ENCODE measurements at regions not wholly inside any gene's neighbourhood (a gene's known extent, or its start where the extent isn't known, plus 50 kb on each side); places are given as distances from the start of the nearest gene placed in this dataset.
A peak's percentile ranks its signal among the peaks of the same experiment; 100 is the strongest.

DNA sequence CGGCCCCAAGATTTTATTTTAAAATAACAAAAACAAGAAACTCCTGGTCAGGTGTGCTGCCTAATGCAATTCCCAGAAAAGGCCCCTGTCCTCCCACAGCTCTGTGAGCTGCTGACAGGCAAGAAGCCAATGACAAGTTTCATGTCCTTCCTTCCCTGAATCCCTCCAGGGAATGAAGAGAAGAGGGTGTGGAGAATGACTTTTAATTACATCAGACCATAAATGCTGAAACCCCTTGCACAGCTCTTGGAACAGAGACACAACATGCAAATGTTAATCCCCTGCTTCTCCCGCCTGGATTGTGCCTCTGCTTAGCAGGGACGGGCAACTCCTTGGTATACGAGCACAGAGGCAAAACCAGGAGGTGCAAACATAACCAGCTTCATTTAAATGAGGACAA is 228.1 kb upstream of the CAMK1G start:
- no peak for DNase-seq

DNA sequence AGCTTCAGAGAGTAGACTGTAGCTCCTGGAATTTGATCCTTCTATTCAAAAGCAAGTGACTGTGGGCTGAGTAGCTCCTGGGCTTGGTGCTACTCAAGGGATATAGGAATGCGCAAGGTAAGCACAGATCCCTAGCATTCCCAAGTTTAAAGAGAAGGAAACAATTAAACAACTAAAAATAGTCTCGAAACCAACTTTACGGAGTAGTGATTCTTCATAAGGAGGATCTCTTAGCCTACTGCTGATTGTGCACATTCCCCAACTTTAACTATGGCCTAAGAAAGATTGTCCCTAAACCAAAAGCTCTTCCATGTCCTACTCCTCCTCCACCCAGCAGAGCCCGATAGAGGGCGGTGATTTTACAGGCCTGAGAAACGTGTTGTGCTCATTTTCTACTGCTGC is 226.5 kb upstream of the CAMK1G start:
- DNase-seq = no peak

DNA sequence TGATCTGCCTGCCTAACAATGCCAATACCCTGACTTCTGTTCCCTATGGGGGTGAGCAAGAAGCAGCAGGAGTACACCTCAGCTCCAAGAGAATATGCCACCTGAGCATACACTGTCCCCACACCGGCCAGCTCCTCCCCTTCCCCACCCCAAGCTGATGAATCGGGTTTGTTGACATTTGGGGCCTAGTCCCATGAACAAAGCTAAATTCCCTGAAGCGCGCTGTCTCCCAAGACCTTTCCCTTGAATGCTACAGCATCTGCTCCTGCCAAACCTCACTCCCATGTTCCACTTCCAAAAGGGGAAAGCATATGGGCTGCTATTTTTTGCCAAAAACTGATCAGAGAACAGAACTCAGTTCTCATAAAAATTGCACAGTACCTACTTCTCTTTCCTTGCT is 220.4 kb upstream of the CAMK1G start:
- peak in 1 of 56 donors; percentile 2 for DNase-seq

DNA sequence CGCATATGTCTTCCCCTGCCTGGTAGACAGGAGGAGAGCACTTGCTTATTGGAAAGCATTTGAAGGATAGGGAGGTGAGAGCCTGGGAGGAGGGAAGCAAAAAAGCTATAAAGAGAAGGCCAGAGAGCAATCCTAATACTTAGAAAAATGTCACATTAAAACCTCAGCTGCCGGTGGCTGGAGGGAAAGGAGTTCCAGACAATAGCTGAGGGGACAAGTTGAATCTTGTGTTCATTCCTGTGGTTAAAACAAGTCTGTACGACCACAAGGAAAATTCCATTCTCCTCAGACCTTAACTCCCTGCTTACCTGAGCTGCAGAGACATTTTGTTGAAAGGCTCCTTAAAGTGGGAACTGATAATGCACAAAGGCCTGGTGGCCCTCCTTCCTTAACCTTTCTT is 218.8 kb upstream of the CAMK1G start:
- DNase-seq = no peak

DNA sequence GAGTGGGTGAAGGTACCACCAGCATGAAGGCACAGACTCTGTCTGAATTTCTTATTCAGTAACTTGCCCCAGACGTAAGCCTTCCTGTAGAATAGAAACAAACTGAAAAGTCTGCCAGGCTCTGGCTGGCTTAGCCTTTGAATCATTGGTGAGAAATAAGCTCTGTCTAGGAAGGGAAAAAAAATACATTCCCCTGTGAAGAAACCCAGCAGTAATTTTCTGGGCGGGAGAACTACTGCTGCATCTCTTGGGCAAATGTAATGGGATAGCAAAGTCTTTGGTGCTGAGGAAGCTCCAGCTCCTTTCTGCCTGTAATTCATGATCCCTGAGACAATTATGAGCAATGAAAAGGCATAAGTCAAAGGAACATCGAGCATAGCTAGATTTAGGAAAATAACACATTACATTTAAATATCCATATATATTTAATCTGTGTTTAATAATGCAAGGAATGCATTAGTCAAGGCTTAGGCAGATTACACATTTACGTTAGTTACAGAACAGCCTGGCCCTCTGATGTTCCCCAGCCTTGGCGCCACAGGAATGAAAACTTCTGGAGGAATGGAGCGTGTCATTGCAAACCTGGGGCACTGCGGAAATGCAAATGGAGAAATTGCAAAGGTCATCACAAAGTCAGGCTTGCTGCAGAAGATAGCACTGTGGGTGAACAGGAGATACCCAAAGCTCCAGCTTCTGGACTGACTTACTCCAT is 216.3 kb upstream of the CAMK1G start:
- no peak for DNase-seq

DNA sequence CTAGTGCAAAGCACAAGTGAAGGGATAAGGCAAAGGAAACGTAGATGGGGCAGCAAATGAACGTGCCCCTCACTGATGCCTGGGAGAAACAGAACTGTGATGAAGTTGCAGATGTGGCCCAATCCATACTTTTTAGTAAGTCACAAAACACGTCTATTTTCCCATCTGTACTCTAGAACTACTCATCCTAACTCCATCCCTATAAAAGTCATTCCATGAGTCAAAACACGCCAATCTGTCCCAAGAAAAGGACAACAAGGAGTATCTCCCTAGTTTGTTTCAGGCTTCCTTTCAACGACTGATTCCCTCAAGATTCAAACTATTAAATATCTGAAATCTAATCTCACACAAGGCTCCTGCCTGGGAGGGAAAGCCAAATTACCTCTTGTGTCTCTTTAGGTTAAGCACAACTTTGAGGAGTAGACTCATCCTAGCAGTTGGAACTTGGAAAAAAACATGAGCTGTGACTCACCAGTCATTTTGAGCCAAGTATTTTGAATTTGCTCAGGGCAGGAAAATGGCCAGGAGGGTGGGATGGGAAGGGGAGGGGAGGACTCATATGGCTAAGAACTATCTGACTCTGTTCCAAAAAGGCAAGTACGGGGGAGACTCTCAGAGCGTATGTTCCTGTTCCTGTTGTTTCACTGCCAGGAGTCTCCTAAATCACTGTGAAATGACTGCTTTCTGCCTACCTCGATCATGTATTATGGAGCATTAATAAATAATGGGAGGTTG is 214.5 kb upstream of the CAMK1G start:
- peak in 4 of 56 donors; percentile 4 to 20 (median 12) for DNase-seq

DNA sequence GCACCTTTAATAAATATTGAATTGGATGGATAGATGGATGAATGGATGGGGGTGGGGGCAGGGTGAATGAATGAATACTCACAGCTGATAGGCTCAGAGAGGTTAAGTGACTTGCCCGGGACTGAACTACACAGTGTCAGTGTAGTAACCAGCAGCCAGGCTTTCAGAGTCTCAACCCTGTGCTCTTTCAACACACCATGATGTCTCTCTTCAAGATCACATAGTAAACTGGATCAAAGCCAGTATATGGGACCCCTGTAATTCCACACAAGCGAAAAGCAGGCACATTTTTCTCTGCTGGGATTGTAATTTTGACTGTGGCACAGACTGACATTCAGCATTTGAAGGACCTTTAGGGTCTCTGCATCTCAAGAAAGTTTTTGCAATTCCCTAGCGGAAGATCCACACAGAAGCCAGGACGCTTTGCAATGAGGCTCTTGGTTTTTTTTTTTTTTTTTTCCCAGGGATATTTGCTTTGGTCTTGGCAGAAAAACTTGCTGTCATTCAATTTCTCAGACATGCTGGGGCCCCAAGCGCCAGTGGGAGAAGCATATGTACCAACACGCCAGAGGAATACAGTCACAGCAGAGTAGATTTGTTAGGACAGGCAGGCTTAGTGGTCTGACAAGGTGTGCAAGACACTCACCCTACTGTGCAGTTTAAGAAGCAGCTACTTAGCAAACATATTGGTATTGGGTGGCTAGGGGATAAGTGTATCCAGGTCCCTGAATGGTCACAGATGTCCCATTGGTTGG is 213.1 kb upstream of the CAMK1G start:
- DNase-seq = no peak

DNA sequence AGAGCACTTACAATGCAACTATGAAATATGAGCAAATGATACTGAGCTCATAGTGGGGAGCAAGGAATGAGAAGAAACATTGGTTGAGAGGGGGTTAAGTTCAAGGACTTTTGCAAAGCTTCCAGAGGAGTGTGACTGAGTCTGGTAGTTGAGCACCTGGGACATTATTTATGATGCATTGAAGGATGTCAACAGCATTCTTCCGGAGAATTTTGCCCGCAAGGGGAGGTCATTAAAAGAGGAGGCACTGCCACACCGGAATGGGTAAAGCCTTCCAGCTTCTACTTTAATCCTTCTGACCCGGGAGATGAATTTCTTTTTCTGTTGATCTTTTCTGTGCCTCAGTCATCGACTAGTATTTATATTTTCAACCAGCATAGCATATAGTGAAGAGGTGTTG is 208.4 kb upstream of the CAMK1G start:
- DNase-seq = no peak

DNA sequence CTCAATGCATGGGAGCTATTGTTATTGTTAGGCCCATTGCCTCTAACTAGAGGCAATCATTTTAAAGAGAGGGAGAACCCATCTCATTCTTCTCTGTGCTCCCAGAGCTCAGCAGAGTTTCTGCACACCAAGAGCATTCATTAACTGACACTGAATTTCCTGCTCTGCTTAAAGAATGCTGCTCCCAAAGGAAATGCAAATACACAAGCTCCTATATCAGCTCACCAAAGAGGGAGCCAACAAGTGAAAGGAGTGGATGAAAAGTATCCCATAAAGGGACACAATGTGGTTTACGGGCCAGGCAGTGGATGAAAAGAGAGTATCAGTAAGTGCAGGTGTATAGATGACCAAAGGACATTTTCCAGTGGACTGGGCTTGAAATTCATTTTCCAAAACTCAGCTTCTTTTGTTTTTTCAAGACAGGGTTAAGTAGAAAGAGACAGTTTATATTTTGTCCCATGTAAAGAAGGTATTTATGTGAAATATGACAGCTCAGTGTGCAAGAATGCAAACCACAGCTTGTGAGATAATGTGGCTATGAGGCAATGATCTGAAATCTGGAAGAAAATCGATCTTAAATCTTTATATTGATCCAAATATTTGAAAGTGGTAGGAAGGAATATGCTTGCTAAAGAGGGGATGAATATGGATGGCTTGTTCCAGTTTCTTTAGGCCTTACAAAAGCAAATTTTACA is 207.7 kb upstream of the CAMK1G start:
- no peak for DNase-seq

DNA sequence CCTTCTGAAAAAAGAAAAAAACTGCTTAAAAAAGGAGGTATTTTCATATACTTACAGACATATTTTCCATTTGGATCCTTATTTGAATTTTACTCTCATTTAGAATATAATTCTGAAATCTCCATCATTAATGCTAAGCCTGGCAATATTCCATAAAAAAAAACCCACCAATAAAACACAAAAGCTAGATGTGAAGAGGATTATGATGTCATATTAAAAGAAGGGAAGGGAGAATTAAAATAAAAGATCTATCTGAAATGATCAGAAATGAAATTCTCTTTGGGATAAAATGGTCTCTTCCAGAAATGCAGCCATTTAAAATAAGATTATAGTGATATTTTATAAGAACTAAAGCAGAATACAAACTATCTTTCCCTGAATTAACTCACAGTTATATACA is 206.7 kb upstream of the CAMK1G start:
- DNase-seq = no peak

DNA sequence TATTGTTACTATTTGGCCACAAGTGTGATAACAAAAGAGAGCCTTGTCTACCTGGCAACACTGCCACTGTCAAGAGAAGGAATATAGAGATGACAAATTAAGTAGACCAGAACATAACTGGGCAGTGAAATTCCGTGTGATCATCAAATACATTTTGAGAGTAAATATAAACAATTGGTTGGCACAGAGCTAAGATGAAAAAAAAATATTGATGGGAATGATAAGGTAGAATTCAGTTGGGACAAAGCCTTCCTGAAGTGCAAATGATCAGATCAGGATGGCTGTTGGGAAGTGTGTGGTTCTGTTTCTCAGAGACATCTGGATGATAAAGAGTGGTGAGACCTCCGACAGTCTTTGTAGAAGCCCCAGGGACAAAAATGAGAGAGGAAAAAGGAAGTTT is 205.5 kb upstream of the CAMK1G start:
- DNase-seq = no peak

DNA sequence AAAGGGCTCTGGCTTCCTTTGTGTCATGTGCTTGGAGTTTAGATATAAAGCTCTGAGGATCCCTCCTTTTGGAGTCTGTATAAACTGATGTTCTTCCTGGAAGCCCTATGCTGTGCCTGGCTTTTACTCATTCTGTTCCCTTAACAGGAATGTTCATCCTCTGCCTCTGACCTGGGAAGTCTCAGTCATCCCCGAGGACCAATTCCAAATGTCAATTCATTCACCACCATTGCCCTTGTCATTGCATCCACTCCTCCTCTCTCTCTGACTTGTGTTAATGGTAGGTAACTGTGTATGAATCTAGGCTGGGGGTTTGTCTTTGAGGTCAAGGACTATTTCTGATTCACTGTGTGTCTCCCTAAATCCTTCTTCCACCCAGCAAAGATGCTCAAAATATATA is 204.2 kb upstream of the CAMK1G start:
- no peak for DNase-seq

DNA sequence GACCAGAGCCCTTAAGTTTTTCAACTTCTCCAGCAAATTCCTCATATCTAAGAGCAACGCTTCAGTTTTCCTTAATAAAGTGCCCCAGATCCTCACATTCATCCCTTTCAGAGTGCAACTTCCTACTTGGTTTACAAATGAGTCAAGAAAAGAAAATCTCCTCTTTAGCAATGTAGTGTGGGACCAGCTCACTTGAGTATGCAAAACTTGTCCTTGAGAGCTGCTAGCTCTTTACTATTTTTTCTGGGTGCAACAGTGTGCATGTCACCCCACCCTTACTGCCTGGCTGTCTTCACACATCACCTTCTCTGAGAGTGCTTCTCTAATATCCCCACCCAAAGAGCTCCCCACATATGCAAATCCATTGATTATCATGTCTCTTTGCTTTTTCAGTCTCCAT is 203.1 kb upstream of the CAMK1G start:
- DNase-seq = no peak

DNA sequence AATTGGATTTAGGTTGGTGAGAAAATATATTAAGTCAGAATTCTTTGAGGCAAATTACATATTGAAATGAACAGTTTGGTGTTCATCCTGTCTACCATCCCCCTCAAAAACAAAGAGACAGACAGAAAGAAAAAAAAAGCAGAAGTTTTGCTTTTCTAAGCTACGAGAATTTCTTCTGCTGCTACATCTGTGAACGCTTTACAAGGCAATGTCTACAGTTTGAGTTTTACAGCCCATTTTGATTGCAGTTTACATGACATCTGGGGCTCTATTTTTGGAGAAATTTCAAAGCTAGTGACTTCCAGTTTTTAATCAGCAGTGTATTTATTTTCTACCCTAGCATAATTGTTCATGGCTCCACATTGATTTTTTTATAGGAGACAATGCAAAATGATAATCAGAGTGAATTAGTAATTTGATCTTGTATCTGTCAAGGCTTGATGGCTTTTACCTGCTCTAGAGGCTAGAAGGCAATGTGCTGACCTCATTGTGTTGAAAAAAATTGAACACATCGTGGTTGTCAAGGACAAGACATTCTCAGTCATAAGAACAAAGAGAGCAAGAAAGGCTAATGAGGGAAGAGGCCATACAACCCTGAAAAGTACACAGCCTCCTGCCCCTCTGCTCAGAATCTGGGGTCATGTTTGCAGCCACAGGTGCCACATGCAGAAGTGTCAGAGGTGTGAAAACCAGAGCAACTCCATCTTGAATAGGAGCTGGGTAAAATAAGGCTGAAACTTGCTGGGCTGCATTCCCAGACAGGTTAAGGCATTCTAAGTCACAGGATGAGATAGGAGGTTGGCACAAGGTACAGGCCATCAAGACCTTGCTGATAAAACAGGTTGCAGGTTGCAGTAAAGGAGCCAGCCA is 201.0 kb upstream of the CAMK1G start:
- no peak for DNase-seq

DNA sequence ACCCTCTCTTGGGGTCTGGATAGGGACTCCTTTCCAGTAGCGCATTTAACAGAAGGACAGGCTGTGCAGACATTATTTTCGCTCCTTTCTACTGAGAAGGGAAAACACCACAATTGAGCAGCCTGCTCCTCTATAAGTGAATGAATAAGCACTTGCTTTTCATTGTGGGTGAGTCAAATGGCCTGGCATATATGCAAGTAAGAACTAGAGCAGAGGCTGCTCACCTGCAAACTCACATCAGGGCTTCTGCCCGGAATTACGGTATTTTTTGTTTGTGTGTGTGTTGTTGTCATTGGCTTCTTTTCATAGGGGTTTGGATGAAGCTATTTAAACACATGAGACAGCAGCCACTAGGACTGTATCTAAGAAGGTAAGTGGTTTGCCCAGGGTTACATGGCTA is 200.1 kb upstream of the CAMK1G start:
- DNase-seq = no peak

DNA sequence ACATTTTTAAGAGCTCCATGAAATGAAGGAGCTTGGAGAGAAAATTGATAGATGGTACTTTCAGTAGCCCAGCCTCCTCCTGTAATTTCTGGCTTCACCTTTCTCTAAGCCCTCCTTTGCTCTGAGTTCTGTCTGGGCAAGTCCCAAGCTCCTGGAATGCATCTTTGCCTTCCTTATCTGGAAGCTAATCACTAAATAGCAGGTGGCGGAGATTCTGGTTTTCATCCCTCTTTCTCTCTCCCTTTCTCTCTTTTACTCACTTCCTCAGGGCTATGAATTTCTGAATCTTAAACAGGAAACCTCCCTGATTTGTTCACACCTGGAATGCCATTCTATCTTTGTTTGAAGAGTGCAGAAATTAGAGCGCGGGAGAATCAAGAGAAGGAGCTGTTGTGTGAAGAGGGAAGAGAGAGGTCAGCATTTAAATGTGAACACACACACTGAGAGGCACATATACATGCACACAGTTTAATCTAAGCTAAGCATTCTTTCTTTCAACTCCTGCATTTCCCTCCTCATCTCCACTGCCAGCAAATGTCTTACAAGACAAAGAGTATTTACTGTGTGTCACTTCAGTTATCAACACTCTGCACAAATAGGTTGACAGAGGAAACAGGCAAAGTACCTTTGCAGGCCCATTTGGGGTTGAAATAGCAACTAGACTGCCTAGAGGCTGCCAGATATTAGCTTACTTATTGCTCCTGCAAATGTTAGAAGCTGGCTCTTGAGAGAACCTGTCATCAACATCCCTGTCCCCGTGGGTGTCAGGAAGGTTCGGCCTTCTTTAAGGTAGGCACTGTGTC is 199.4 kb upstream of the CAMK1G start:
- no peak for DNase-seq

DNA sequence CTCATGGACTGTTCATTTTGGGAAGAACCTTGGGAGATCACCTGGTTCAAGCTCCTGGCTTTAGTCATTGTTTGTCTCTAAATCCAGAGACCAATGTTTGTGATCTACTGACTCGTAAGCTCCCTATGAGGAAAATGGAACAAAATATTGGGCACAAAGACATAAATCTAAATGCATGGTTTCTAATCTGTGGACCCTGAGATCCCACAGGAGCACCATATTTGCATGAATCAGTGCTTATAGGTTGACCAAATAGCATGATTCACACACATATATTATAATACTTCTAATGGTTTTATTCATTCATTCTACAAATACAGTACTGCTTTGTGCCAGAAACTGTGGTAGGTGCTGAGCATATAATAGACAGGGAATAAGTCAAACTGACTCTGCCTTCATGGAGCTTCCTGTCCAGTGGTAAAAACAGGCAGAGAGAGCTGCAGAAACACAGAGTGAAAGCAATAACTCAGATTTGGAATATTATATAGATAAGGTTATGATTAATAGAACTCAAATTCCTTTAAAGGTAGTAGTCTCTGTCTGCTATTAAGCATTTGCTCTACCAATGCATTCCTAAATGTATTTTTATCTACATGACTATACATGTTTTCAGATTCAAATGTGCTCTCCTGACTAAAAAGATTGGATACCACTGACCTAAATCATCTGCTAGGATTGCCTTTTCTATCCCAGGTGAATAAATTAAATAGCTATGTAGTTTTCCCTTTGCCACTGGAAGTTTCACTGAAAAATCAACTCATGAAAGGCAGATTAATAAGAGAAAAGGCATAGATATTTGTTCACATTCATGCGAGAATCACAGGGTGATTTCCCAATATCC is 198.6 kb upstream of the CAMK1G start:
- no peak for DNase-seq

DNA sequence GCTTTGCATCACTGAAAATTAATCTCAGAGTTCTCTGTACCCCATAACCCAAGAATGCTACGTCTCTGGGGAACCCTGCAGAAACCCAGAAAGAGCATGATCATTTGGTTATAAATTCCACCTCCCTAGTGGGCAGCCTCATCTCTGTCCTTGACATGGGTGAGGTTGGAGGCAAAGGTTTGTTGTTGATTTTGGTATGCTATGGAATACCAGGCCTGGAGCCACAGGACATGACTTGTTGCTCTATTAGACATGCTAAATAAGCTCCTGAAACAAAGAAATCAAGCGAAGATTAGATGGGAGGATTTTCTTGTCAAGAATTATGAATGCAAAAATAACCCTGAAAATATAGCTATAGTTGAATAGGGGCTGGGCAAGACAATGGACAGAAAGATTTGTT is 197.4 kb upstream of the CAMK1G start:
- no peak for DNase-seq

Measured in amygdala (tissue), 56 donors.